ENCODE measurements at regions not wholly inside any gene's neighbourhood (a gene's known extent, or its start where the extent isn't known, plus 50 kb on each side); places are given as distances from the start of the nearest gene placed in this dataset.
"Not testable (repeated sequence)": the region's sequence is repeated elsewhere in the genome, so short reads cannot be mapped to it uniquely, and the experiment has no call there.

- no peak for DNase-seq
These were observed 1309.8 kb upstream of the NRXN1 start for GRCh38 chr2:52341732-52342131.

GRCh38 chr2:52340171-52340570 lies 1308.2 kb upstream of the NRXN1 start:
- no peak for DNase-seq

- DNase-seq: not testable (repeated sequence)
These were observed 1305.9 kb upstream of the NRXN1 start for GRCh38 chr2:52337786-52338185.

DNA sequence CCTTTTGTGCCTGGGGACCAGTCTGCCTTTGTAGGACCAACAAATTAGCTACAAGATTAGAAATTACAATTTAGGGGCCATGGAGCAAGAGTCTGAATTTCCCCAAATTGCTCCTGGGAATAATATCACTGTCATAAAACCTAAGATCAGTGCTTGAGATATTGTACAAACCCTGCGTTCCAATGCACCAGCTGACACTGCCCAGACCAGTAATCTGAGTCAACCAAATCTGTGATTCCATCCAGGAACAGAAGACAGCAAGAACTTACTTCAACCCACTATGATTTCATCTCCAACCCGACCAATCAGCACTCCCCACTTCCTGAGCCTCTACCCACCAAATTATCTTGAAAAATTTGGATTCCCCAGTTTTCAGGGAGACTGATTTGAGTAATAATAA lies 1305.0 kb upstream of the NRXN1 start:
- DNase-seq: no peak

DNA sequence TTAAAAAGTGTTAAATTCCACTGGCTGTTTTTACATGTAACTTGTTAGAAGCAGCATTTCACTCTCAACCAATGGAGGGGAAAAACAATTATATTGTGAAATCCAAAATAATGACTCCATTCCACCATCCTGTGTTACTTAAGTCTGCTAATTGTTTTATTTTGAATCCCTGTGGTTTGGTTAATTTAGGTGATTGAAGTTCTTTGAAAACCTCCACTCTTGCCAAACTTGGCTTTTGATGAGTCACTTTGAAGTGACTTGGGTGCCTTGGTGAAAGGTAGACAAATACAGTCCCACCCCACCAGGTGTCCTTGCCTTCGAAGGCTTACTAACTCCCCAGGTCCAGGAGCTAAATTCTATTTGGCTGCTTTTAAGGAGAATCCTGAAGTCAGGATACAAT lies 1303.8 kb upstream of the NRXN1 start:
- DNase-seq: no peak

DNA sequence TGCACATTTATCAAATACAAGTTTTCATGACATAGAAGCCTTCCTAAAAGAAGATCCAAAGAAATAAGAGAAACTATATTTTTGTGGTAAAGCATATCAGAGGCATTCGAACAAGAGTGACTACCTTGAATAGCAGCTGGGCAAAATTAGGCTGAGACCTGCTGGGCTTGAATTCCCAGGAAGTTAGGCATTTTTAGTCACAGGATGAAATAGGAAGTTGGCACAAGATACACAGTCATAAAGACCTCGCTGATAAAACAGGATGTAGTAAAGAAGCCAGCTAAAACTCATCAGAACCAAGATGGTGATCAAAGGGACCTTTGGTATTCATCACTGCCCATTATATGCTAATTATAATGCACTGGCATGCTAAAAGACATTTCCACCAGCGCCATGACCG lies 1302.3 kb upstream of the NRXN1 start:
- DNase-seq: no peak

GRCh38 chr2:52327641-52328040 lies 1295.7 kb upstream of the NRXN1 start:
- no peak for DNase-seq

GRCh38 chr2:52314231-52314630 lies 1282.3 kb upstream of the NRXN1 start:
- DNase-seq: no peak

- no peak for DNase-seq
These were observed 1280.6 kb upstream of the NRXN1 start for GRCh38 chr2:52312486-52312885.

DNA sequence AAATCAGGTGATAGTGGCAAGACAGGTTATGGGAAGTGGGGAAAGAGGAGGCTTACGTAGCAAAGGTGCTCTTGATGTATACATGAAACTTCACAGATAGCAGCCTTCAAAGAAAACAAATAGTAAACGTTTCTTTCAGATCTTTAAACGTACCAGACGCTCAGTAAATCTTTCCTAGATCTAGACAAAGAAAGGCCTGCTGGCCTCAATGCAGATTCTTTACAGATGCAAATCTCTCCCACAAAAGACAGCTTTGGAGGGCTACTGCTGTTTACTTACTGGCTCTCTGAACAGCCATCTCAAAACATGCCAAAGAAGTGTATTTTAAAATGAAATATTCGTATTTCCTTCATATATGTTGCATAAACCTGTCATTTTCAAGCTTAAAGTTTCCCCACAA lies 1279.9 kb upstream of the NRXN1 start:
- no peak for DNase-seq

GRCh38 chr2:52308156-52308555 lies 1276.2 kb upstream of the NRXN1 start:
- no peak for DNase-seq

- no peak for DNase-seq
These were observed 1262.7 kb upstream of the NRXN1 start for GRCh38 chr2:52294628-52295027.

- no peak for DNase-seq
These were observed 1260.9 kb upstream of the NRXN1 start for GRCh38 chr2:52292801-52293200.

DNA sequence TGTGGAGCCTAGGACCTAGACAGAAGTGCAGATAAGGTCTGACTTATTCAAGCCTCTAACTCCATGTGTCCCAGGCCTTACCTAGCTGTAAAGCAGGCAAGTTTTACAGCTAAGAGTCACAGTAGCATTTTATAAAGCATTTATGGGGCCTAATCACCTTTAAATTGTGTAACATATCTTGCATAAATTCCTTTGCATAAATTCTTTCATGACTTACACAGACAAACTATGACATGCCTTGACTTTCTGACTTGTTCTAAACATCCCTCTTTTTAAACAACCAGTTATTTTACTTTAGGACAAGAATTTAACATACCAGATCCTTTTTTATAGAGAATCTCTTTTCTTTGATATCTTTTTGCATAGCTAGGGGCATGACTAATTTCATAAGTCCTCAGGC lies 1257.8 kb upstream of the NRXN1 start:
- DNase-seq: no peak

DNA sequence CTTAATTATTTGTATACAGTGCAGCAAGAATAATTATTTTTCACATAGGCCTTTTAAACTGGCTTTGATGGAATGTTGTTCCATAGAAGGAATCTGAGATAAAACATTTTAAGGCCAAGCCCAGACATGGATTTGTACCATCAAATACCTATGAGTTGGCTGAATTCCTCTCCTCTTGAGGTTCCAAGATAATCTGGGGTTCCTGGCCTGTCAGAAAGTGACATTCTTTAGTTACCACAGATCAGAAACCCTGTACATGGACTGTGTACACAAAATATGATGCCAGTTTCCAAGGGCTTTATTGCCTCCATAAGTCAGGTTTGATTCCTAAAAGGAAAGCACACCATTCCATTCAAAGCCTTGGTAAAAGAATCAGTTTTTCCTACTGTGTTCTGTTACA lies 1256.7 kb upstream of the NRXN1 start:
- no peak for DNase-seq

- DNase-seq: no peak
These were observed 1238.0 kb upstream of the NRXN1 start for GRCh38 chr2:52269696-52270485.

DNA sequence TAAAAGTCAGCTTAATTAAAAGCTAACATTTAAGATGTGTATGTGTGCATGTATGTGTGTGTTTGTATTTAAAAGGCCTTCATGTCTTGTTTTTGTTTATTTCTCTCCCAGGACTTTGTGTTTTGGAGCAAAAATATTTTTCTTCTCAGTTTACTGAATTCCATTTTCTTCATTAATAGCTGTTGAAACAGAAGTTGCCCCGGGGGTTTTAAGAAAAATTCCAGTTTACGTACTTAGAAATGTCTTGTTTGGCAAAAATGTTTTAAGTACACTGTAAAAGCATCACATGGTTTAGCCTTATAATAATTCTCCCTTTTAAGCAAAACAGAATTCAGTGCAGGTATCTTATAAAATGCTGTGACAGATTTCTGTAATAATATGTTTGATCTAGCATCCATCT lies 1233.0 kb upstream of the NRXN1 start:
- no peak for DNase-seq

GRCh38 chr2:52264488-52264887 lies 1232.6 kb upstream of the NRXN1 start:
- no peak for DNase-seq

GRCh38 chr2:52260904-52261303 lies 1229.0 kb upstream of the NRXN1 start:
- no peak for DNase-seq

DNA sequence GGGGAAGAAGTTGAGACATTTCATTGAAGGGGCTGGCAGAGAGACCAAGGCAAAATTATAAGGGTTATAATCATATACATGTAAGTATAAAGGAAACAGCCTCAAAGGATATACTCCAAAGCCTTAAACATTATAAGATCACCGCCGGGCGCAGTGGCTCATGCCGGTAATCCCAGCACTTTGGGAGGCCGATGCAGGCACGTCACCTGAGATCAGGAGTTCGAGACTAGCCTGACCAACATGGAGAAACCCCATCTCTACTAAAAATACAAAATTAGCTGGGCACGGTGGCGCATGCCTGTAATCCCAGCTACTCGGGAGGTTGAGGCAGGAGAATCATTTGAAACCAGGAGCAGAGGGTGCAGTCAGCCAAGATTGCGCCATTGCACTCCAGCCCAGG lies 1227.0 kb upstream of the NRXN1 start:
- DNase-seq: not testable (repeated sequence)

DNA sequence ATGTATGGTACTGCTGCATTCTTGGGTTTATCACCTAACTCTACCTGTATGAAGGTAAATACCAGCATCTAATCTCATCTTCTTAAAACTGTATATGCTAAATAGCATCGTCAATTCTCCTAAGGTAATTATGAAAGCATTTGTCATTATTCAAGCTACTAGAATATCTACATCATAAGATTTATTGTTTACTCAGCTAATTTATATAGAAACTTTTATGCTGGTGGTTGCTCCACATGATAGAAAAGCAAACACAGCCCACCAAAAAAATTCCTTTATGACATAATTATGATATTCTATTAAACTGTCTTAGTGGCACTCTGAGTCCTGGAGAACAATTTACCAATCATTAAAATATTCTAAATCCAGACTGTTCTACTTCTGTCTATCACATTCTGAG lies 1226.1 kb upstream of the NRXN1 start:
- DNase-seq: no peak

DNA sequence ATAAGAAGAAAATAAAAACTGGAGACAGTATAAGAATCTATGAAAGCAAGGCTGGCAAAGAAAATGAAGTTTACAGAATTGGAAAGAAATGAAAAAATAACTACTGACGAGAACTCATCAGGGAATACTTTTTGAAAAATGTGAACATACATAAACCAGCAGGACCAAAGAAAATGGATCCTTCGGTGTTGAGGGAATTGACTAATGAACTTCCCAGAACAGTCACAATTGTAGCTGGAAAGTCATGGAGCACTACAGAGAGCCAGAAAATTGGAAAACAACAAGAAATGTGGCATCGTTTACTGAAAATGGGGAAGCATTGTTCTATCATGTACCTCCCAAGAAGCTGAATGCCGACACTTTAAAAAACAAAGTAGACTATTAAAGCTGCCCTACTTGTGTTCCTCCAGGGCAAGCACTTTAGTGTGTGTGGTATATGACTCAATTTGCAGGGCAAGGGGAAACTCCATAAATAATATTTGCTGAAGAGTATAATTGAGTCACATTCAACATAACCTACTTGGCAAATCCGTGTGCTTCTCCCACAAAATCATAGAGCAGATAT lies 1221.6 kb upstream of the NRXN1 start:
- DNase-seq: no peak

DNA sequence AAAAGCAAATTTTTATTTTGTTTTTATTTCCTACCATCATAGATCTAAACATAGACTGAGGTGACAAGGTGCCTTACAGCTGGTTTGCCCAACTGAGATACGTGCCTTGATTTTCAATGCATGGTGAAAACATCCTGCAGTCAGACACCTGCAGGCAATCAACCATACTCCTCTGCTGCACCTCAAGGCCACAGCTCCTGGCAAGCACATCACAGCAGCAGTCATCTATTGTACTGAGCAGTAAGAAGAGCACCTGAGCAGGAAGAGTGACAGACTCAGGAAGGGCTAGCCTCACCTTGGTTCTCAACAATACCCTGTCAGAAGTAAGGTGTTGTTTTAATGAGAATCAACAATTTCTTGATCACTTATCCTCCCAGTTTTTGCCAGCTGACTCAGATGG lies 1206.8 kb upstream of the NRXN1 start:
- DNase-seq: no peak

- no peak for DNase-seq
These were observed 1190.2 kb upstream of the NRXN1 start for GRCh38 chr2:52222128-52222527.

GRCh38 chr2:52220393-52220792 lies 1188.5 kb upstream of the NRXN1 start:
- DNase-seq: no peak
